GM12878 (cell line): ENCODE measurements at regions not wholly inside any gene's neighbourhood (a gene's known extent, or its start where the extent isn't known, plus 50 kb on each side); places are given as distances from the start of the nearest gene placed in this dataset.

Source experiments
- ATAC-seq: fragments of 200-7000 bp; cut with Tn5 transposase; 3 replicates; pipeline ENCODE4 v1.9.1; 2020; ENCODE audit warnings: mild to moderate bottlenecking, moderate library complexity
- BruUV-seq: library from RNA; stranded (reverse); fragments of 400-500 nt; replicated peaks from 2 replicates; lab custom pipeline; 2021; lab: Mats Ljungman, UMichigan
- CTCF ChIA-PET: fragments of 300-600 bp; sonication (Branson Sonifier 250); formaldehyde crosslinking; extraction: SDS; loops from one replicate; lab custom pipeline; 2021; ENCODE audit warnings: inconsistent platforms; lab: Yijun Ruan, JAX
- POLR2A ChIA-PET: fragments of 350-600 bp; formaldehyde crosslinking; extraction: SDS; loops from one replicate; lab custom pipeline; 2021; ENCODE audit warnings: inconsistent platforms; lab: Charles Lee
- RAD21 ChIA-PET: fragments of 300-600 bp; sonication (Branson Sonifier 250); formaldehyde crosslinking; loops from one replicate; lab custom pipeline; 2023; ENCODE audit warnings: antibody characterized with exemption; ENCODE audit not compliant: unreplicated experiment; lab: Charles Lee
- SMC1A ChIA-PET: fragments of 300-600 bp; sonication (Branson Sonifier 250); formaldehyde crosslinking; loops from one replicate; lab custom pipeline; 2023; ENCODE audit not compliant: unreplicated experiment, uncharacterized antibody; lab: Charles Lee
- DNase-seq: peaks from one replicate; pipeline ENCODE4 v3.0.0-alpha.2; 2011; ENCODE audit warnings: low read depth, low spot score
- FAIRE-seq: peaks from 3 replicates; lab custom pipeline; 2011; peaks lifted over from hg19 to GRCh38; lab: Jason Lieb, UNC
- H2AFZ ChIP-seq: 2 replicates; pipeline ENCODE4 v1.6.0; 2011; ENCODE audit warnings: low read depth, low read length, control low read depth; ENCODE audit not compliant: control insufficient read depth
- H3K27ac ChIP-seq: 2 replicates; pipeline ENCODE4 v1.5.1; 2011; ENCODE audit warnings: control low read depth; ENCODE audit not compliant: control insufficient read depth, insufficient read depth
- H3K27me3 ChIP-seq, 2 experiments: replicated peaks in 1 of 2; 2 replicates each; pipeline versions ENCODE4 v1.6.0 to v1.6.1; 2011; ENCODE audit warnings: low read length in 1 of 2; ENCODE audit not compliant: control insufficient read depth in 2 of 2, insufficient read depth in 2 of 2
- H3K36me3 ChIP-seq, 2 experiments: 2 replicates each; pipeline ENCODE4 v1.5.1; 2011; ENCODE audit warnings: low read length in 1 of 2; ENCODE audit not compliant: control insufficient read depth in 2 of 2, insufficient read depth in 2 of 2
- H3K4me1 ChIP-seq: 2 replicates; pipeline ENCODE4 v1.6.1; 2011; ENCODE audit warnings: mild to moderate bottlenecking, low read length, moderate library complexity, mixed read lengths; ENCODE audit not compliant: control insufficient read depth, insufficient read depth
- H3K4me2 ChIP-seq: 2 replicates; pipeline ENCODE4 v1.6.0; 2011; ENCODE audit warnings: control low read depth; ENCODE audit not compliant: control insufficient read depth, insufficient read depth
- H3K4me3 ChIP-seq: fragments of 200-600 bp; sonication (generic); 2 replicates; pipeline ENCODE4 v1.5.1; 2016
- H3K79me2 ChIP-seq: 2 replicates; pipeline ENCODE4 v1.6.0; 2011; ENCODE audit warnings: low read length; ENCODE audit not compliant: control insufficient read depth, insufficient read depth
- H3K9ac ChIP-seq: 2 replicates; pipeline ENCODE4 v1.8.0; 2011; ENCODE audit warnings: low read length, control low read depth, mixed read lengths; ENCODE audit not compliant: control insufficient read depth, insufficient read depth
- H3K9me3 ChIP-seq: replicated peaks from 3 replicates; pipeline ENCODE4 v1.5.1; 2011; ENCODE audit warnings: mild to moderate bottlenecking, low read length; ENCODE audit not compliant: control insufficient read depth, insufficient read depth
- H4K20me1 ChIP-seq: 2 replicates; pipeline ENCODE4 v1.6.0; 2011; ENCODE audit not compliant: control insufficient read depth, insufficient read depth
- BCLAF1 ChIP-seq: fragments of 450-650 bp; IDR thresholded peaks from 2 replicates; pipeline ENCODE4 v1.6.1; 2017; ENCODE audit warnings: antibody characterized with exemption, mild to moderate bottlenecking, moderate library complexity
- CEBPZ ChIP-seq: fragments of 150-350 bp; IDR thresholded peaks from 2 replicates; pipeline ENCODE4 v1.6.1; 2016; ENCODE audit warnings: low read depth, low read length
- CREM ChIP-seq: IDR thresholded peaks from 2 replicates; pipeline ENCODE4 v1.6.1; 2014; ENCODE audit warnings: antibody characterized with exemption, low read depth
- EGR1 ChIP-seq, 2 experiments: IDR thresholded peaks; 1 replicate in 1 of 2; 2 replicates in 1 of 2; pipeline ENCODE4 v1.6.1; 2011 to 2012; ENCODE audit warnings: low read depth in 2 of 2, low read length in 2 of 2, borderline replicate concordance in 1 of 2, mild to moderate bottlenecking in 1 of 2, moderate library complexity in 1 of 2
- MTA3 ChIP-seq: IDR thresholded peaks from 2 replicates; pipeline ENCODE4 v1.6.1; 2012; ENCODE audit warnings: low read length, inconsistent platforms, borderline replicate concordance
- NR2F1 ChIP-seq: fragments of 450-650 bp; conservative IDR thresholded peaks from 2 replicates; pipeline ENCODE4 v1.6.1; 2017; ENCODE audit warnings: mild to moderate bottlenecking
- RUNX3 ChIP-seq: IDR thresholded peaks from 2 replicates; pipeline ENCODE4 v1.6.1; 2012; ENCODE audit warnings: low read length, inconsistent platforms
- SPI1 ChIP-seq: IDR thresholded peaks from 2 replicates; pipeline ENCODE4 v1.6.1; 2011; ENCODE audit warnings: low read depth, mild to moderate bottlenecking, low read length, moderate library complexity, borderline replicate concordance; ENCODE audit not compliant: insufficient read depth
- SRF ChIP-seq, 2 experiments: IDR thresholded peaks; 2 replicates each; pipeline ENCODE4 v1.6.1; 2011; ENCODE audit warnings: low read depth in 2 of 2, low read length in 2 of 2, mild to moderate bottlenecking in 1 of 2, moderate library complexity in 1 of 2
- ZBTB40 ChIP-seq: fragments of 450-650 bp; IDR thresholded peaks from 2 replicates; pipeline ENCODE4 v1.6.1; 2016; ENCODE audit warnings: mild to moderate bottlenecking, moderate library complexity, borderline replicate concordance
- ZNF274 ChIP-seq: IDR thresholded peaks from one replicate; pipeline ENCODE4 v1.8.0; 2011; ENCODE audit not compliant: insufficient read length, insufficient read depth
- WGBS: methylation state at CpG from one replicate; pipeline ENCODE4 v1.1.6; 2016; ENCODE audit warnings: low lambda C conversion rate; ENCODE audit not compliant: insufficient replicate concordance, insufficient coverage; ENCODE audit errors: missing lambda C conversion rate; 5-methylcytosine and 5-hydroxymethylcytosine counted together
- in situ Hi-C: fragments of 300-500 bp; cut with MboI; formaldehyde crosslinking; loops from 9 replicates; pipeline ENCODE4 v1.14.3; 2018; ENCODE audit warnings: mixed read lengths
- intact Hi-C: fragments of 100-400 bp; cut with micrococcal nuclease; formaldehyde crosslinking; loops from one replicate; pipeline ENCODE4 v1.14.2; 2022; ENCODE audit not compliant: unreplicated experiment

GRCh38 chr2:111219285-111219684 lies 98.6 kb downstream of the BCL2L11 start:
- in situ Hi-C loops (loop anchor here (25.0 kb wide), 1 partner anchor 357 kb away; no protein-coding TSS in a partner anchor), intact Hi-C loops (loop anchor here (1.0 kb wide), 3 partner anchors 8 to 18 kb away; no protein-coding TSS in a partner anchor)
- Histone ChIP-seq H3K4me2 (peak overlapping the region; percentile 68), H3K27ac (peak overlapping the region; percentile 74), H3K9me3 (peaks cover 15% of the 10 kb centered on the region), H2AFZ (no peak overlapping the region; the same call in 1 of the 2 replicates), H3K79me2 (no peaks in the 10 kb centered on the region), H3K4me1 (peaks cover 17% of the 10 kb centered on the region), H4K20me1 (no peaks in the 10 kb centered on the region), H3K4me3 (peak overlapping the region; percentile 15; the same call in 1 of the 2 replicates), H3K9ac (peak overlapping the region; percentile 50; the same call in 1 of the 2 replicates), H3K36me3 (no peaks in the 10 kb centered on the region), H3K27me3 (no peaks in the 10 kb centered on the region)
- ChIA-PET POLR2A (interaction anchor here (1.0 to 2.5 kb wide), 8 partner anchors 11 to 99 kb away, joined by 3 to 15 read pairs (median 4); partner anchors contain the start of gene BCL2L11), CTCF (interaction anchor here (1.1 to 2.7 kb wide), 7 partner anchors 11 to 148 kb away, joined by 3 to 17 read pairs (median 6); no protein-coding TSS in a partner anchor), RAD21 (interaction anchor here (1.1 to 5.3 kb wide), 11 partner anchors 11 to 99 kb away, joined by 3 to 52 read pairs (median 14); partner anchors contain the start of gene BCL2L11), SMC1A (interaction anchor here (0.7 to 6.7 kb wide), 18 partner anchors 9 to 116 kb away, joined by 3 to 108 read pairs (median 8); partner anchors contain the start of gene BCL2L11)
- no TSS peak for BruUV-seq
- ATAC-seq (peak; percentile 96), DNase-seq (peak; percentile 98), FAIRE-seq (peak; percentile 88)
- 0% methylated on average over 6 of the region's 6 CpGs for WGBS
- TF ChIP-seq SRF (IDR thresholded peaks at IDR 0.05; ENCODE audit: low read depth in 2 of 2, low read length in 2 of 2) (peak in 1 of 2 experiments; percentile 81; a peak in 1 of 4 replicates), ZNF274 (no peak), MTA3 (peak; percentile 51; the same call in 1 of the 2 replicates), NR2F1 (peak; percentile 47; the same call in 1 of the 2 replicates), RUNX3 (peak; percentile 56), CEBPZ (no peak), BCLAF1 (no peak), ZBTB40 (no peak; the same call in 1 of the 2 replicates), SPI1 (peak; percentile 68), CREM (peak; percentile 93), EGR1 (IDR thresholded peaks at IDR 0.05; ENCODE audit: borderline replicate concordance in 1 of 2, low read depth in 2 of 2, low read length in 2 of 2) (no peak)
